OCI-LY1 (cell line): ENCODE measurements at regions not wholly inside any gene's neighbourhood (a gene's known extent, or its start where the extent isn't known, plus 50 kb on each side); places are given as distances from the start of the nearest gene placed in this dataset.

Experiments
- H2AFZ ChIP-seq: fragments of 200-600 bp; sonication (generic), shearing (Covaris generic); 2 replicates; pipeline ENCODE4 v1.6.0; 2014; ENCODE audit warnings: antibody characterized with exemption, mild to moderate bottlenecking, low read length
- H3F3A ChIP-seq: fragments of 200-600 bp; sonication (generic), shearing (Covaris generic); 2 replicates; pipeline ENCODE4 v1.6.0; 2014; ENCODE audit warnings: mild to moderate bottlenecking, antibody characterized with exemption, low read length, moderate library complexity; ENCODE audit not compliant: insufficient read depth
- H3K27ac ChIP-seq: fragments of 200-600 bp; sonication (generic); 2 replicates; pipeline ENCODE4 v1.5.1; 2014; ENCODE audit warnings: low read length, mixed run types, mild to moderate bottlenecking, low read depth; ENCODE audit not compliant: poor library complexity, severe bottlenecking
- H3K27me3 ChIP-seq: fragments of 200-600 bp; sonication (generic); 2 replicates; pipeline ENCODE4 v1.6.0; 2014; ENCODE audit warnings: antibody characterized with exemption, mild to moderate bottlenecking, low read length, moderate library complexity; ENCODE audit not compliant: insufficient read depth
- H3K36me3 ChIP-seq: fragments of 200-600 bp; sonication (generic); 2 replicates; pipeline ENCODE4 v1.6.1; 2014; ENCODE audit warnings: mild to moderate bottlenecking, antibody characterized with exemption, low read length, moderate library complexity, mixed read lengths; ENCODE audit not compliant: insufficient read depth
- H3K4me1 ChIP-seq: fragments of 200-600 bp; sonication (generic); 2 replicates; pipeline ENCODE4 v1.5.1; 2014; ENCODE audit warnings: mild to moderate bottlenecking, low read length, moderate library complexity; ENCODE audit not compliant: insufficient read depth, severe bottlenecking
- H3K4me2 ChIP-seq: fragments of 200-600 bp; sonication (generic), shearing (Covaris generic); 2 replicates; pipeline ENCODE4 v1.6.1; 2014; ENCODE audit warnings: low read length
- H3K4me3 ChIP-seq: fragments of 200-600 bp; sonication (generic); 2 replicates; pipeline ENCODE4 v1.5.1; 2014; ENCODE audit warnings: low read length, low read depth, mild to moderate bottlenecking, mixed read lengths; ENCODE audit not compliant: poor library complexity, severe bottlenecking
- H3K79me2 ChIP-seq: fragments of 200-600 bp; shearing (Covaris generic); 2 replicates; pipeline ENCODE4 v1.6.1; 2016; ENCODE audit warnings: mixed run types, low read length, mixed read lengths; ENCODE audit not compliant: insufficient read depth
- H3K9ac ChIP-seq: fragments of 200-600 bp; sonication (generic), shearing (Covaris generic); 2 replicates; pipeline ENCODE4 v1.6.1; 2014; ENCODE audit warnings: mild to moderate bottlenecking, low read length, mixed read lengths
- H3K9me2 ChIP-seq: fragments of 200-600 bp; sonication (generic), shearing (Covaris generic); 2 replicates; pipeline ENCODE4 v1.6.1; 2014; ENCODE audit warnings: low read depth, mild to moderate bottlenecking, low read length, mixed read lengths
- H3K9me3 ChIP-seq: fragments of 200-600 bp; shearing (Covaris generic); 2 replicates; pipeline ENCODE4 v1.6.1; 2014; ENCODE audit warnings: low read length, mixed read lengths
- H4K20me1 ChIP-seq: fragments of 200-600 bp; sonication (generic), shearing (Covaris generic); 2 replicates; pipeline ENCODE4 v1.6.0; 2016; ENCODE audit warnings: mild to moderate bottlenecking, low read length; ENCODE audit not compliant: insufficient read depth
- CTCF ChIP-seq: fragments of 200-600 bp; sonication (generic), shearing (Covaris generic); IDR thresholded peaks from 2 replicates; pipeline ENCODE4 v1.5.1; 2017; ENCODE audit warnings: mild to moderate bottlenecking, antibody characterized with exemption, low read length, moderate library complexity, mixed read lengths
- EZH2 ChIP-seq: fragments of 200-600 bp; sonication (generic), shearing (Covaris generic); IDR thresholded peaks from 2 replicates; pipeline ENCODE4 v1.8.0; 2017; ENCODE audit warnings: borderline replicate concordance, mixed run types, mild to moderate bottlenecking, antibody characterized with exemption, low read length, moderate library complexity, mixed read lengths

GRCh38 chr3:19808834-19809233 is 125.2 kb downstream of the EFHB start:
- Histone ChIP-seq H3K9me3 (no peaks in the 10 kb centered on the region), H3K4me2 (no peak overlapping the region), H3K36me3 (no peaks in the 10 kb centered on the region), H3F3A (no peaks in the 10 kb centered on the region), H3K27me3 (no peaks in the 10 kb centered on the region), H3K4me1 (no peaks in the 10 kb centered on the region), H3K9me2 (no peaks in the 10 kb centered on the region), H3K4me3 (no peak overlapping the region), H3K9ac (no peak overlapping the region), H3K79me2 (no peaks in the 10 kb centered on the region), H2AFZ (no peak overlapping the region), H4K20me1 (no peaks in the 10 kb centered on the region), H3K27ac (no peak overlapping the region)
- TF ChIP-seq CTCF (no peak), EZH2 (no peak)

- Histone ChIP-seq H3K4me2 (no peak overlapping the region), H3K27me3 (no peaks in the 10 kb centered on the region), H3K4me3 (no peak overlapping the region), H3F3A (no peaks in the 10 kb centered on the region), H3K9me3 (no peaks in the 10 kb centered on the region), H2AFZ (no peak overlapping the region), H3K79me2 (no peaks in the 10 kb centered on the region), H3K9me2 (no peaks in the 10 kb centered on the region), H3K9ac (no peak overlapping the region), H4K20me1 (no peaks in the 10 kb centered on the region), H3K27ac (no peak overlapping the region), H3K4me1 (no peaks in the 10 kb centered on the region), H3K36me3 (no peaks in the 10 kb centered on the region)
- TF ChIP-seq CTCF (no peak), EZH2 (no peak)
These were observed 134.1 kb downstream of the EFHB start for GRCh38 chr3:19799887-19800286.

- TF ChIP-seq CTCF (no peak), EZH2 (no peak)
These were observed 134.9 kb downstream of the EFHB start for GRCh38 chr3:19799115-19799514.

More at GRCh38 chr3:19799115-19799514, 134.9 kb downstream of the EFHB start:
- H3F3A ChIP-seq: no peaks in the 10 kb centered on the region
- no peak overlapping the region for H3K4me2 ChIP-seq
- no peaks in the 10 kb centered on the region for H3K79me2 ChIP-seq
- H3K9me2 ChIP-seq: no peaks in the 10 kb centered on the region
- H3K4me1 ChIP-seq: no peaks in the 10 kb centered on the region
- H3K9ac ChIP-seq: no peak overlapping the region
- no peak overlapping the region for H3K27ac ChIP-seq
- no peak overlapping the region for H2AFZ ChIP-seq
- no peaks in the 10 kb centered on the region for H3K36me3 ChIP-seq
- no peaks in the 10 kb centered on the region for H3K27me3 ChIP-seq
- no peaks in the 10 kb centered on the region for H4K20me1 ChIP-seq
- H3K4me3 ChIP-seq: no peak overlapping the region
- no peaks in the 10 kb centered on the region for H3K9me3 ChIP-seq
